ENCODE measurements at regions not wholly inside any gene's neighbourhood (a gene's known extent, or its start where the extent isn't known, plus 50 kb on each side); places are given as distances from the start of the nearest gene placed in this dataset.

- TF ChIP-seq POLR2AphosphoS5 (IDR thresholded peaks at IDR 0.05): no peak
- no peak for TF ChIP-seq EP300 (IDR thresholded peaks at IDR 0.05)
- no peak for TF ChIP-seq POLR2A (IDR thresholded peaks at IDR 0.05; ENCODE audit: low read depth)
- TF ChIP-seq CTCF (IDR thresholded peaks at IDR 0.05): no peak
Observed at GRCh38 chr5:124973661-124974060, 227.2 kb upstream of the ZNF608 start.

GRCh38 chr5:124976086-124976485 is 229.6 kb upstream of the ZNF608 start:
- no peaks in the 10 kb centered on the region for H3K9me3 ChIP-seq
- intact Hi-C loops (cut with DNase I): no loop called here
- no peak for DNase-seq (ENCODE audit: extremely low spot score)
- no peak for TF ChIP-seq POLR2A (IDR thresholded peaks at IDR 0.05; ENCODE audit: low read depth)
- no peak for TF ChIP-seq CTCF (IDR thresholded peaks at IDR 0.05)
- H3K27me3 ChIP-seq: no peaks in the 10 kb centered on the region
- no peaks in the 10 kb centered on the region for H3K36me3 ChIP-seq
- H3K27ac ChIP-seq (replicated peaks in 1 of 4): no peak overlapping the region
- H3K4me3 ChIP-seq: no peak overlapping the region
- peaks cover 0 to 21% (median 17%) of the 10 kb centered on the region in 4 donors for H3K4me1 ChIP-seq
- WGBS: no CpG with 5 or more reads among the region's 23 CpGs

More at GRCh38 chr5:124973661-124974060, 227.2 kb upstream of the ZNF608 start:
- Histone ChIP-seq H3K9me3 (no peaks in the 10 kb centered on the region), H3K27me3 (no peaks in the 10 kb centered on the region), H3K4me3 (no peak overlapping the region), H3K36me3 (no peaks in the 10 kb centered on the region), H3K4me1 (peaks cover 0 to under 1% (median under 1%) of the 10 kb centered on the region in 4 donors), H3K27ac (replicated peaks in 1 of 4) (no peak overlapping the region)
- DNase-seq (ENCODE audit: extremely low spot score): no peak
- intact Hi-C loops (cut with DNase I): no loop called here
- WGBS: 86% methylated on average over 6 of the region's 6 CpGs

GRCh38 chr5:124979251-124979650 is 232.8 kb upstream of the ZNF608 start:
- Histone ChIP-seq H3K9me3 (peaks cover 0 to 8% (median 2%) of the 10 kb centered on the region in 4 donors), H3K4me3 (no peak overlapping the region), H3K27me3 (no peaks in the 10 kb centered on the region), H3K36me3 (no peaks in the 10 kb centered on the region), H3K4me1 (peaks cover 0 to 21% (median 17%) of the 10 kb centered on the region in 4 donors), H3K27ac (replicated peaks in 1 of 4) (peak overlapping the region in 2 of 4 donors; percentile 2 to 23)
- whole genome bisulfite sequencing: 62% methylated on average over 2 of the region's 2 CpGs
- no peak for DNase-seq (ENCODE audit: extremely low spot score)
- intact Hi-C loops (cut with DNase I): no loop called here
- TF ChIP-seq POLR2A (IDR thresholded peaks at IDR 0.05; ENCODE audit: low read depth) (no peak), EP300 (IDR thresholded peaks at IDR 0.05) (no peak), CTCF (IDR thresholded peaks at IDR 0.05) (no peak), POLR2AphosphoS5 (IDR thresholded peaks at IDR 0.05) (no peak)

GRCh38 chr5:124980163-124980941 is 233.9 kb upstream of the ZNF608 start:
- H3K36me3 ChIP-seq: no peaks in the 10 kb centered on the region
- H3K4me1 ChIP-seq: peaks cover 0 to 21% (median 17%) of the 10 kb centered on the region in 4 donors
- no peaks in the 10 kb centered on the region for H3K27me3 ChIP-seq
- 47% methylated on average over 9 of the region's 9 CpGs for WGBS
- H3K27ac ChIP-seq (replicated peaks in 1 of 4): no peak overlapping the region
- no peak for TF ChIP-seq EP300 (IDR thresholded peaks at IDR 0.05)
- no peak for TF ChIP-seq POLR2A (IDR thresholded peaks at IDR 0.05; ENCODE audit: low read depth)
- TF ChIP-seq CTCF (IDR thresholded peaks at IDR 0.05): no peak
- TF ChIP-seq POLR2AphosphoS5 (IDR thresholded peaks at IDR 0.05): no peak
- H3K4me3 ChIP-seq: no peak overlapping the region
- intact Hi-C loops (cut with DNase I): no loop called here
- H3K9me3 ChIP-seq: peaks cover 0 to 9% (median 2%) of the 10 kb centered on the region in 4 donors
- DNase-seq (ENCODE audit: extremely low spot score): no peak

All from esophagus muscularis mucosa (tissue), 4 donors.